ENCODE measurements at regions not wholly inside any gene's neighbourhood (a gene's known extent, or its start where the extent isn't known, plus 50 kb on each side); places are given as distances from the start of the nearest gene placed in this dataset.

- no peak for TF ChIP-seq CTCF (IDR thresholded peaks at IDR 0.05)
- TF ChIP-seq POLR2A (IDR thresholded peaks at IDR 0.05): no peak
Observed at GRCh38 chr3:21898316-21898715, 147.3 kb upstream of the ZNF385D start.
